Activated CD4-positive, alpha-beta T cell treated with anti-CD3 and anti-CD28 coated beads, Interleukin-2, amount 10 ng/mL, durations not matched to agents 24 days and 14 days (primary cell): ENCODE measurements at regions not wholly inside any gene's neighbourhood (a gene's known extent, or its start where the extent isn't known, plus 50 kb on each side); places are given as distances from the start of the nearest gene placed in this dataset.
"Not testable (repeated sequence)": the region's sequence is repeated elsewhere in the genome, so short reads cannot be mapped to it uniquely, and the experiment has no call there.

Source experiments
- DNase-seq: peaks from one replicate; pipeline ENCODE4 v3.0.0; 2022
- H3K27ac Mint-ChIP-seq: one replicate; pipeline ENCODE4 v1.8.0; 2022; ENCODE audit warnings: mild to moderate bottlenecking, mixed read lengths
- H3K27me3 Mint-ChIP-seq: one replicate; pipeline ENCODE4 v1.8.0; 2022; ENCODE audit warnings: mixed read lengths
- H3K36me3 Mint-ChIP-seq: one replicate; pipeline ENCODE4 v1.8.0; 2022; ENCODE audit warnings: low read depth, mild to moderate bottlenecking, mixed read lengths
- H3K4me1 Mint-ChIP-seq: one replicate; pipeline ENCODE4 v1.8.0; 2021; ENCODE audit warnings: mixed read lengths
- H3K4me3 Mint-ChIP-seq: one replicate; pipeline ENCODE4 v1.8.0; 2022; ENCODE audit warnings: mild to moderate bottlenecking, moderate library complexity, mixed read lengths
- H3K9me3 Mint-ChIP-seq: one replicate; pipeline ENCODE4 v1.8.0; 2021; ENCODE audit warnings: mixed read lengths
- intact Hi-C: fragments of 100-400 bp; cut with micrococcal nuclease; formaldehyde crosslinking; loops from one replicate; pipeline ENCODE4 v1.15.1; 2023

GRCh38 chr6:51137777-51138176 is 319.1 kb downstream of the TFAP2B start:
- Mint-ChIP-seq H3K4me1 (no peaks in the 10 kb centered on the region), H3K27ac (no peak overlapping the region), H3K27me3 (no peaks in the 10 kb centered on the region)

GRCh38 chr6:51139950-51140385 is 321.3 kb downstream of the TFAP2B start:
- no peak for DNase-seq
- no peak overlapping the region for H3K27ac Mint-ChIP-seq
- H3K9me3 Mint-ChIP-seq = no peaks in the 10 kb centered on the region
- H3K4me3 Mint-ChIP-seq = no peak overlapping the region
- H3K27me3 Mint-ChIP-seq = no peaks in the 10 kb centered on the region
- intact Hi-C loops = no loop called here
- H3K4me1 Mint-ChIP-seq = no peaks in the 10 kb centered on the region
- no peaks in the 10 kb centered on the region for H3K36me3 Mint-ChIP-seq

More at GRCh38 chr6:51137777-51138176, 319.1 kb downstream of the TFAP2B start:
- intact Hi-C loops = no loop called here
- Mint-ChIP-seq H3K36me3 (no peaks in the 10 kb centered on the region), H3K9me3 (no peaks in the 10 kb centered on the region), H3K4me3 (no peak overlapping the region)
- DNase-seq = no peak

GRCh38 chr6:51141080-51141479 is 322.4 kb downstream of the TFAP2B start:
- Mint-ChIP-seq H3K36me3 (no peaks in the 10 kb centered on the region), H3K27ac (no peak overlapping the region), H3K4me1 (no peaks in the 10 kb centered on the region), H3K27me3 (no peaks in the 10 kb centered on the region), H3K4me3 (no peak overlapping the region), H3K9me3 (no peaks in the 10 kb centered on the region)
- intact Hi-C loops = no loop called here
- no peak for DNase-seq

- Mint-ChIP-seq H3K27me3 (no peaks in the 10 kb centered on the region), H3K4me3 (no peak overlapping the region), H3K9me3 (no peaks in the 10 kb centered on the region), H3K27ac (no peak overlapping the region), H3K36me3 (no peaks in the 10 kb centered on the region), H3K4me1 (no peaks in the 10 kb centered on the region)
- no peak for DNase-seq
- intact Hi-C loops = no loop called here
Measured at GRCh38 chr6:51147756-51148155, 329.1 kb downstream of the TFAP2B start.

- Mint-ChIP-seq H3K9me3 (no peaks in the 10 kb centered on the region), H3K27me3 (no peaks in the 10 kb centered on the region), H3K4me1 (no peaks in the 10 kb centered on the region), H3K36me3 (no peaks in the 10 kb centered on the region), H3K27ac (no peak overlapping the region), H3K4me3 (no peak overlapping the region)
- intact Hi-C loops = no loop called here
- DNase-seq = no peak
Measured at GRCh38 chr6:51152594-51152993, 333.9 kb downstream of the TFAP2B start.

GRCh38 chr6:51153109-51153508 is 334.4 kb downstream of the TFAP2B start:
- DNase-seq = no peak
- no peaks in the 10 kb centered on the region for H3K9me3 Mint-ChIP-seq
- H3K4me3 Mint-ChIP-seq = no peak overlapping the region

GRCh38 chr6:51154925-51155324 is 336.3 kb downstream of the TFAP2B start:
- H3K27ac Mint-ChIP-seq, H3K27me3 Mint-ChIP-seq, H3K4me3 Mint-ChIP-seq, H3K9me3 Mint-ChIP-seq, DNase-seq, intact Hi-C loops, H3K4me1 Mint-ChIP-seq, H3K36me3 Mint-ChIP-seq: not testable (repeated sequence)

More at GRCh38 chr6:51153109-51153508, 334.4 kb downstream of the TFAP2B start:
- no peaks in the 10 kb centered on the region for H3K36me3 Mint-ChIP-seq
- no peak overlapping the region for H3K27ac Mint-ChIP-seq
- H3K4me1 Mint-ChIP-seq = no peaks in the 10 kb centered on the region
- intact Hi-C loops = no loop called here
- no peaks in the 10 kb centered on the region for H3K27me3 Mint-ChIP-seq

GRCh38 chr6:51159260-51159659 is 340.6 kb downstream of the TFAP2B start:
- H3K27me3 Mint-ChIP-seq, H3K36me3 Mint-ChIP-seq, H3K9me3 Mint-ChIP-seq, DNase-seq, intact Hi-C loops, H3K27ac Mint-ChIP-seq, H3K4me3 Mint-ChIP-seq, H3K4me1 Mint-ChIP-seq: not testable (repeated sequence)

GRCh38 chr6:51161752-51162151 is 343.1 kb downstream of the TFAP2B start:
- Mint-ChIP-seq H3K4me1 (no peaks in the 10 kb centered on the region), H3K4me3 (no peak overlapping the region), H3K36me3 (no peaks in the 10 kb centered on the region), H3K9me3 (no peaks in the 10 kb centered on the region), H3K27ac (no peak overlapping the region), H3K27me3 (no peaks in the 10 kb centered on the region)
- DNase-seq = no peak
- intact Hi-C loops = no loop called here

GRCh38 chr6:51163843-51164529 is 345.3 kb downstream of the TFAP2B start:
- intact Hi-C loops = no loop called here
- no peak overlapping the region for H3K4me3 Mint-ChIP-seq
- no peaks in the 10 kb centered on the region for H3K36me3 Mint-ChIP-seq
- no peaks in the 10 kb centered on the region for H3K4me1 Mint-ChIP-seq
- H3K9me3 Mint-ChIP-seq = no peaks in the 10 kb centered on the region
- H3K27ac Mint-ChIP-seq = no peak overlapping the region
- DNase-seq = no peak
- H3K27me3 Mint-ChIP-seq = no peaks in the 10 kb centered on the region

- no peaks in the 10 kb centered on the region for H3K9me3 Mint-ChIP-seq
- DNase-seq = no peak
- intact Hi-C loops = no loop called here
- no peak overlapping the region for H3K27ac Mint-ChIP-seq
- no peaks in the 10 kb centered on the region for H3K4me1 Mint-ChIP-seq
- H3K4me3 Mint-ChIP-seq = no peak overlapping the region
- no peaks in the 10 kb centered on the region for H3K27me3 Mint-ChIP-seq
- H3K36me3 Mint-ChIP-seq = no peaks in the 10 kb centered on the region
Measured at GRCh38 chr6:51166914-51167313, 348.2 kb downstream of the TFAP2B start.

GRCh38 chr6:51167468-51167867 is 348.8 kb downstream of the TFAP2B start:
- DNase-seq = no peak
- Mint-ChIP-seq H3K27ac (no peak overlapping the region), H3K27me3 (no peaks in the 10 kb centered on the region), H3K4me1 (no peaks in the 10 kb centered on the region), H3K36me3 (no peaks in the 10 kb centered on the region), H3K4me3 (no peak overlapping the region), H3K9me3 (no peaks in the 10 kb centered on the region)
- intact Hi-C loops = no loop called here

- Mint-ChIP-seq H3K4me3 (no peak overlapping the region), H3K36me3 (no peaks in the 10 kb centered on the region), H3K4me1 (no peaks in the 10 kb centered on the region), H3K27me3 (no peaks in the 10 kb centered on the region), H3K9me3 (no peaks in the 10 kb centered on the region), H3K27ac (no peak overlapping the region)
- DNase-seq = no peak
- intact Hi-C loops = no loop called here
Measured at GRCh38 chr6:51182827-51183226, 364.2 kb downstream of the TFAP2B start.

- DNase-seq = no peak
- Mint-ChIP-seq H3K27ac (no peak overlapping the region), H3K36me3 (no peaks in the 10 kb centered on the region), H3K27me3 (no peaks in the 10 kb centered on the region), H3K4me1 (no peaks in the 10 kb centered on the region), H3K9me3 (no peaks in the 10 kb centered on the region), H3K4me3 (no peak overlapping the region)
- intact Hi-C loops = no loop called here
Measured at GRCh38 chr6:51184046-51184445, 365.4 kb downstream of the TFAP2B start.

- H3K4me1 Mint-ChIP-seq, H3K4me3 Mint-ChIP-seq, H3K27ac Mint-ChIP-seq, H3K27me3 Mint-ChIP-seq, H3K36me3 Mint-ChIP-seq, DNase-seq, H3K9me3 Mint-ChIP-seq, intact Hi-C loops: not testable (repeated sequence)
Measured at GRCh38 chr6:51193163-51193562, 374.5 kb downstream of the TFAP2B start.
